Kidney epithelial cell (primary cell): ENCODE measurements at regions not wholly inside any gene's neighbourhood (a gene's known extent, or its start where the extent isn't known, plus 50 kb on each side); places are given as distances from the start of the nearest gene placed in this dataset.

ENCODE experiments used
- DNase-seq: peaks from one replicate; pipeline ENCODE4 v3.0.0-alpha.2; 2010; ENCODE audit warnings: low read depth
- H3K27me3 ChIP-seq: 2 replicates; pipeline ENCODE4 v1.6.0; 2011; ENCODE audit warnings: low read length; ENCODE audit not compliant: control insufficient read depth, insufficient read depth
- H3K36me3 ChIP-seq: 2 replicates; pipeline ENCODE4 v1.5.1; 2011; ENCODE audit warnings: low read length; ENCODE audit not compliant: control insufficient read depth, insufficient read depth
- H3K4me3 ChIP-seq: 2 replicates; pipeline ENCODE4 v1.5.1; 2011; ENCODE audit warnings: low read depth, mild to moderate bottlenecking, control low read depth, low read length
- TF ChIP-seq, protein P1 (sequence below): IDR thresholded peaks from 2 replicates; pipeline ENCODE4 v1.5.1; 2011; ENCODE audit warnings: mild to moderate bottlenecking, moderate library complexity, low read length, control low read depth, inconsistent platforms; ENCODE audit not compliant: insufficient read depth, poor library complexity, severe bottlenecking

DNA sequence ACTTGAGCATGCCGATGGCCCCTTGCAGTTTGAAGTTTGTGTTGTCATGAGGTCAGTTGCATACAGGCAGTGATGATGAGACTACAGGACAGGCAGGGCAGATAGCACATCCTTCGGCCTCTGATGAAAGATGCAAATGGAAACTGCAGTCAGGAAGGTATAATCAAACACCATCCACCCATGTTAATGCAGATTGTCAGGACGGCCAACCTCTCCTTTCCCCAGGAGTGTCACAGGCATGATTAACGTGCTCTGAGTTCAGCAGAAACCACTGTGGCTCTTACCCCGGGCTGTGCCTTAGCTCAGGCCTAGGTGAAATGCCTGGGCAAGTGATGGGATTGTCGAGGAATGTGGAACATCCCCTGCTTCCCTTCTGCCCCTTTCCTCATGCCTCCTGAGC lies 893.5 kb upstream of the RBFOX1 start:
- no peaks in the 10 kb centered on the region for H3K36me3 ChIP-seq
- H3K4me3 ChIP-seq = no peak overlapping the region
- no peak for DNase-seq
- TF ChIP-seq, protein P1, sequence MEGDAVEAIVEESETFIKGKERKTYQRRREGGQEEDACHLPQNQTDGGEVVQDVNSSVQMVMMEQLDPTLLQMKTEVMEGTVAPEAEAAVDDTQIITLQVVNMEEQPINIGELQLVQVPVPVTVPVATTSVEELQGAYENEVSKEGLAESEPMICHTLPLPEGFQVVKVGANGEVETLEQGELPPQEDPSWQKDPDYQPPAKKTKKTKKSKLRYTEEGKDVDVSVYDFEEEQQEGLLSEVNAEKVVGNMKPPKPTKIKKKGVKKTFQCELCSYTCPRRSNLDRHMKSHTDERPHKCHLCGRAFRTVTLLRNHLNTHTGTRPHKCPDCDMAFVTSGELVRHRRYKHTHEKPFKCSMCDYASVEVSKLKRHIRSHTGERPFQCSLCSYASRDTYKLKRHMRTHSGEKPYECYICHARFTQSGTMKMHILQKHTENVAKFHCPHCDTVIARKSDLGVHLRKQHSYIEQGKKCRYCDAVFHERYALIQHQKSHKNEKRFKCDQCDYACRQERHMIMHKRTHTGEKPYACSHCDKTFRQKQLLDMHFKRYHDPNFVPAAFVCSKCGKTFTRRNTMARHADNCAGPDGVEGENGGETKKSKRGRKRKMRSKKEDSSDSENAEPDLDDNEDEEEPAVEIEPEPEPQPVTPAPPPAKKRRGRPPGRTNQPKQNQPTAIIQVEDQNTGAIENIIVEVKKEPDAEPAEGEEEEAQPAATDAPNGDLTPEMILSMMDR = no peak
- no peaks in the 10 kb centered on the region for H3K27me3 ChIP-seq

DNA sequence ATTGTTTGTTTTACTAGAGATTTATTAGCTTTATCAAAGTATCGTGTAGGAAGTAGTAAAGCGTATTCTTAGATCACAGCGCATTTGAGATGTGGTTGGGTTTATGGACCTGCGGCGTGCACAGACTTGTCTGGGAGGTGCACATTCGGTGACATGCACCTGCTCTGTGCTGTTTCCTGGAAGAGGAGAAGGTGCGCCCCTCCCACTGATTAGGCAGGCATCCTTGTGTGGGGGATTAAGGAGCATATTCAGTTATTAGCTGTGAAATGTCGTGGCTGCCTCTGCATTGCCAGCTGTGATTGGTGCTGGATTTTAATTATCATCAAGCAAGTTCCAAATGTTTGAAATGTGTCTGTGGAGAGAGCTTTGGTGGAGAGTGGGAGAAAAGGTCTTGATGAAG lies 903.8 kb upstream of the RBFOX1 start:
- DNase-seq = no peak
- Histone ChIP-seq H3K36me3 (no peaks in the 10 kb centered on the region), H3K4me3 (no peak overlapping the region), H3K27me3 (no peaks in the 10 kb centered on the region)
- TF ChIP-seq, protein P1 = no peak

DNA sequence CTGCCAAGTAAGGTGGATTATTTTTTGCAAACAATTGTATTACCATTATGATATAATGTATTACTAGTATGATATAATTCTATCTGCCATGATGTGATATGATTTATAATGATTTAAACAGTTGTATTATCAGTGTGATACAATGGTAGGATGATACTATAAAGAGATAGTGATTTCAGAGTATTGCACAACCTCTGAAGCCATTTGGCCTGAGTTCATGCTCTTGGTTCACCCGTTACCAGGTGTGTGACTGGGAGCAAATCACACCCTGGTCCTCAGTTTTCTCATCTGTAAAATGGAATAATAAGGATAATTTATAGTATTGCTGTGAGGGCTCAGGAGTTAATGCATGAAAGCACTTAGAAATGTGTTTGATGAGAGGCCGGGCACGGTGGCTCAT lies 905.0 kb upstream of the RBFOX1 start:
- Histone ChIP-seq H3K27me3 (no peaks in the 10 kb centered on the region), H3K4me3 (no peak overlapping the region), H3K36me3 (no peaks in the 10 kb centered on the region)
- TF ChIP-seq, protein P1 = no peak
- no peak for DNase-seq

DNA sequence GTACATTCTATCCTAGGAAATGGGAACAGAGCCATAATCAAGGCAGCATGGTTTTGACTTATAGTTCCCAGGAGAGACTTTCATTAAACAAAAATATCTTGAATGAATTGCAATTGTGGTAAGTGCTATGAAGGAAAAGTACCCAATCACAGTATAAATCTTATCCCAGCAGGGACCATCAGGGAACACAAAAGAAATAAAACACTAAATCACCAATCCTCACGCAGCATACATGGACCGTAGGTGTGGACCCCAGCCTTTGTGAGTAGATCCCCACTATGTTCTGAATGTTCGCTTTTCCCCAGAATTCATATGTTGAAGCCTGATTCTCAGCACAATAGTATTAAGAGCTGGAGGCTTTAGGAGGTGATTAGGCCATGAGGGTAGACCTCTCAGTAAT lies 925.0 kb upstream of the RBFOX1 start:
- Histone ChIP-seq H3K4me3 (no peak overlapping the region), H3K27me3 (no peaks in the 10 kb centered on the region), H3K36me3 (no peaks in the 10 kb centered on the region)
- DNase-seq = no peak
- TF ChIP-seq, protein P1 = no peak

DNA sequence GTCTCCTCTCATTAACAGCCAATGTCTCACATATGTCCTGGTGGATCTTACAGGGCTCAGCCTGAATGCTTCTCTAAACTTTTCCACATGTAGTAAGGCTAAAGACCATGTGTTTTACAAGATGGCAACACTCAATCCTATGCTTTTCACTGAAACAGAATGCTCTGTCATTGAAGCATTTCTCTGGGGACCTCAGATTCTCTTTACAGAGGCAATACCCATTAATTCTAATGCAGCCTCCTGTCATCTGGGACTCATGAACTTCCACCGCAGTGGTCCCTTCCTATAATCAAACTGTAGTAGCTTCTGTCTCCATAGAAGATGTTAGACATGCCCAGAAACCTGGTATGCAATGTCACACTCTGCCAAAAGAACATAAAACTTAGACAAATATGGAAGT lies 926.6 kb upstream of the RBFOX1 start:
- H3K27me3 ChIP-seq = no peaks in the 10 kb centered on the region
- DNase-seq = no peak
- TF ChIP-seq, protein P1 = no peak
- no peak overlapping the region for H3K4me3 ChIP-seq
- H3K36me3 ChIP-seq = no peaks in the 10 kb centered on the region

DNA sequence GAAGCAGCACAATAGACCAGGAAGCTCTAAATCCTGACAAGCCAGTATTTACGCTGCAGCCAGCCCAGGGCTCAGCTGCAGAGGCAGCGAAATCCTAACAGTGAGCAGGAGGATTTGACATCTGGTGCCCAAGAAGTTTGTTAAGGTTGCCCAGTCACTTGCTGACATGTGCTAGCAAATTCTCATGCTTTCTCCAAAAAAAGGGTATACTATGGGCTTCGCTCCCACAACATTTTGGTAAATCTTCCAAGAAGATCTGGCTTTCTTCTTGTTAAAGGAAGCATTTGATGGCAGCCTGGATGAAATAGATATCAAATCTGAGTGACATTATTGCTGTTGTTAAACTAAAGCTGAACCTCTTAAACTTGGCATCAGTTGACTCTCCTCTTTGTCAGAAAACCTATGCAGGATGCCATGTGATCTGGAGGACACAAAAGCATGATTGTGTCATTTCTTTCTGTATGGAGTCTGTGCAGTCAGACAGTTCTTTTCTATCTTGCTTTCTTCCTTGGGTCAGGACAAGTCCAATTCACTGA lies 949.7 kb upstream of the RBFOX1 start:
- TF ChIP-seq, protein P1 = no peak
- DNase-seq = no peak
- no peaks in the 10 kb centered on the region for H3K36me3 ChIP-seq
- no peaks in the 10 kb centered on the region for H3K27me3 ChIP-seq
- H3K4me3 ChIP-seq = no peak overlapping the region
